NCI-H526 treated with DMSO at 0.1 percent for 48 hours (cell line): ENCODE measurements at regions not wholly inside any gene's neighbourhood (a gene's known extent, or its start where the extent isn't known, plus 50 kb on each side); places are given as distances from the start of the nearest gene placed in this dataset.
A peak's percentile ranks its signal among the peaks of the same experiment; 100 is the strongest.

ENCODE experiments used
- DNase-seq: peaks from one replicate; lab custom pipeline; 2025; lab: John Stamatoyannopoulos, UW

- DNase-seq: no peak
Observed at GRCh38 chr13:60772726-60773125, 375.7 kb downstream of the TDRD3 start.

- DNase-seq: no peak
Observed at GRCh38 chr13:60765700-60766411, 368.8 kb downstream of the TDRD3 start.

- no peak for DNase-seq
Observed at GRCh38 chr13:60759499-60759898, 362.5 kb downstream of the TDRD3 start.

GRCh38 chr13:60758637-60759036 lies 361.6 kb downstream of the TDRD3 start:
- no peak for DNase-seq

- DNase-seq: no peak
Observed at GRCh38 chr13:60757501-60758215, 360.6 kb downstream of the TDRD3 start.

- DNase-seq: no peak
Observed at GRCh38 chr13:60756306-60756705, 359.3 kb downstream of the TDRD3 start.

GRCh38 chr13:60755380-60756163 lies 358.6 kb downstream of the TDRD3 start:
- DNase-seq: no peak

- peak; percentile 12 for DNase-seq
Observed at GRCh38 chr13:60754211-60755090, 357.4 kb downstream of the TDRD3 start.

- DNase-seq: no peak
Observed at GRCh38 chr13:60753641-60754040, 356.6 kb downstream of the TDRD3 start.

- no peak for DNase-seq
Observed at GRCh38 chr13:60745343-60745742, 348.3 kb downstream of the TDRD3 start.

- no peak for DNase-seq
Observed at GRCh38 chr13:60733933-60734332, 336.9 kb downstream of the TDRD3 start.

GRCh38 chr13:60727140-60727539 lies 330.1 kb downstream of the TDRD3 start:
- DNase-seq: no peak

- DNase-seq: no peak
Observed at GRCh38 chr13:60721063-60721462, 324.0 kb downstream of the TDRD3 start.

- DNase-seq: no peak
Observed at GRCh38 chr13:60720590-60720989, 323.6 kb downstream of the TDRD3 start.

GRCh38 chr13:60716313-60716712 lies 319.3 kb downstream of the TDRD3 start:
- no peak for DNase-seq

- DNase-seq: no peak
Observed at GRCh38 chr13:60707878-60708277, 310.9 kb downstream of the TDRD3 start.

GRCh38 chr13:60701895-60702294 lies 304.9 kb downstream of the TDRD3 start:
- DNase-seq: no peak

GRCh38 chr13:60700994-60701393 lies 304.0 kb downstream of the TDRD3 start:
- no peak for DNase-seq

- no peak for DNase-seq
Observed at GRCh38 chr13:60699636-60700035, 302.6 kb downstream of the TDRD3 start.

GRCh38 chr13:60696602-60697001 lies 299.6 kb downstream of the TDRD3 start:
- DNase-seq: no peak

- no peak for DNase-seq
Observed at GRCh38 chr13:60691268-60691667, 294.2 kb downstream of the TDRD3 start.

GRCh38 chr13:60690604-60691003 lies 293.6 kb downstream of the TDRD3 start:
- DNase-seq: no peak
